Colonic mucosa (tissue), 4 donors: ENCODE measurements at regions not wholly inside any gene's neighbourhood (a gene's known extent, or its start where the extent isn't known, plus 50 kb on each side); places are given as distances from the start of the nearest gene placed in this dataset.

Experiments used
- DNase-seq: peaks from one replicate; pipeline ENCODE4 v3.0.0-alpha.2; 2020
- H3K27ac ChIP-seq: fragments of 200-600 bp; one replicate; pipeline ENCODE4 v1.8.0; 2021
- H3K27me3 ChIP-seq: fragments of 200-600 bp; one replicate; pipeline ENCODE4 v1.8.0; 2021
- H3K36me3 ChIP-seq: fragments of 200-600 bp; one replicate; pipeline ENCODE4 v1.8.0; 2021
- H3K4me1 ChIP-seq: fragments of 200-600 bp; one replicate; pipeline ENCODE4 v1.8.0; 2021; ENCODE audit warnings: mild to moderate bottlenecking
- H3K4me3 ChIP-seq: fragments of 200-600 bp; one replicate; pipeline ENCODE4 v1.8.0; 2021
- H3K9ac ChIP-seq, 2 donors: one replicate each; pipeline ENCODE4 v1.7.0; 2013; ENCODE audit warnings: control low read depth in 2 of 2, low read depth in 2 of 2, low read length in 2 of 2
- H3K9me3 ChIP-seq: fragments of 200-600 bp; one replicate; pipeline ENCODE4 v1.8.0; 2021
- CTCF ChIP-seq: fragments of 200-600 bp; IDR thresholded peaks from one replicate; pipeline ENCODE4 v1.8.0; 2022; ENCODE audit warnings: antibody characterized with exemption, mild to moderate bottlenecking
- intact Hi-C: fragments of 100-400 bp; cut with DNase I; formaldehyde crosslinking; loops from one replicate; pipeline ENCODE4 v1.14.1; 2022
- donor health status: healthy.
- donor health status: DM: no; HTN: no; CAD: no.
- donor health status: DM: no; HTN: no; CAD: no.

GRCh38 chr4:181951265-181951664, 291.9 kb upstream of the TENM3 start:
- intact Hi-C loops = no loop called here
- no peaks in the 10 kb centered on the region for H3K36me3 ChIP-seq
- H3K9me3 ChIP-seq = no peaks in the 10 kb centered on the region
- no peak for DNase-seq
- no peaks in the 10 kb centered on the region for H3K4me1 ChIP-seq
- no peak overlapping the region for H3K4me3 ChIP-seq
- no peaks in the 10 kb centered on the region for H3K27me3 ChIP-seq
- H3K27ac ChIP-seq = no peak overlapping the region
- no peak overlapping the region for H3K9ac ChIP-seq
- TF ChIP-seq CTCF = no peak

GRCh38 chr4:181952478-181952877, 290.7 kb upstream of the TENM3 start:
- TF ChIP-seq CTCF = no peak
- intact Hi-C loops = no loop called here
- Histone ChIP-seq H3K27me3 (no peaks in the 10 kb centered on the region), H3K36me3 (no peaks in the 10 kb centered on the region), H3K9me3 (no peaks in the 10 kb centered on the region), H3K27ac (no peak overlapping the region), H3K9ac (no peak overlapping the region), H3K4me3 (no peak overlapping the region), H3K4me1 (no peaks in the 10 kb centered on the region)
- DNase-seq = peak; percentile 23

GRCh38 chr4:181956512-181956911, 286.7 kb upstream of the TENM3 start:
- Histone ChIP-seq H3K27me3 (no peaks in the 10 kb centered on the region), H3K27ac (no peak overlapping the region), H3K4me3 (no peak overlapping the region), H3K36me3 (no peaks in the 10 kb centered on the region), H3K9me3 (no peaks in the 10 kb centered on the region), H3K4me1 (no peaks in the 10 kb centered on the region), H3K9ac (no peak overlapping the region)
- intact Hi-C loops = no loop called here
- no peak for TF ChIP-seq CTCF
- DNase-seq = no peak

- Histone ChIP-seq H3K27me3 (no peaks in the 10 kb centered on the region), H3K9ac (no peak overlapping the region), H3K27ac (no peak overlapping the region), H3K4me3 (no peak overlapping the region), H3K4me1 (no peaks in the 10 kb centered on the region), H3K36me3 (no peaks in the 10 kb centered on the region), H3K9me3 (no peaks in the 10 kb centered on the region)
- intact Hi-C loops = no loop called here
- TF ChIP-seq CTCF = no peak
- no peak for DNase-seq
Measured at GRCh38 chr4:181957088-181957487, 286.1 kb upstream of the TENM3 start.

- no peak overlapping the region for H3K27ac ChIP-seq
- H3K4me3 ChIP-seq = no peak overlapping the region
- no peak for TF ChIP-seq CTCF
- no peak overlapping the region for H3K9ac ChIP-seq
- no peaks in the 10 kb centered on the region for H3K4me1 ChIP-seq
- intact Hi-C loops = no loop called here
- DNase-seq = no peak
- no peaks in the 10 kb centered on the region for H3K9me3 ChIP-seq
- H3K27me3 ChIP-seq = no peaks in the 10 kb centered on the region
- H3K36me3 ChIP-seq = no peaks in the 10 kb centered on the region
Measured at GRCh38 chr4:181958446-181958845, 284.8 kb upstream of the TENM3 start.

GRCh38 chr4:181959121-181959520, 284.1 kb upstream of the TENM3 start:
- DNase-seq = no peak
- TF ChIP-seq CTCF = no peak
- Histone ChIP-seq H3K27me3 (no peaks in the 10 kb centered on the region), H3K9me3 (no peaks in the 10 kb centered on the region), H3K4me1 (no peaks in the 10 kb centered on the region), H3K36me3 (no peaks in the 10 kb centered on the region), H3K27ac (no peak overlapping the region), H3K9ac (no peak overlapping the region), H3K4me3 (no peak overlapping the region)
- intact Hi-C loops = no loop called here
